HG02885 (cell line): ENCODE measurements at regions not wholly inside any gene's neighbourhood (a gene's known extent, or its start where the extent isn't known, plus 50 kb on each side); places are given as distances from the start of the nearest gene placed in this dataset.
"Not testable (repeated sequence)": the region's sequence is repeated elsewhere in the genome, so short reads cannot be mapped to it uniquely, and the experiment has no call there.

ENCODE experiments used
- ATAC-seq: cut with Tn5 transposase; IDR thresholded peaks from one replicate; pipeline ENCODE4 v1.9.1; 2021; ENCODE audit warnings: mild to moderate bottlenecking; ENCODE audit not compliant: unreplicated experiment, poor library complexity

GRCh38 chr1:83180621-83181020 is 818.3 kb downstream of the TTLL7 start:
- ATAC-seq, result not testable (repeated sequence)

DNA sequence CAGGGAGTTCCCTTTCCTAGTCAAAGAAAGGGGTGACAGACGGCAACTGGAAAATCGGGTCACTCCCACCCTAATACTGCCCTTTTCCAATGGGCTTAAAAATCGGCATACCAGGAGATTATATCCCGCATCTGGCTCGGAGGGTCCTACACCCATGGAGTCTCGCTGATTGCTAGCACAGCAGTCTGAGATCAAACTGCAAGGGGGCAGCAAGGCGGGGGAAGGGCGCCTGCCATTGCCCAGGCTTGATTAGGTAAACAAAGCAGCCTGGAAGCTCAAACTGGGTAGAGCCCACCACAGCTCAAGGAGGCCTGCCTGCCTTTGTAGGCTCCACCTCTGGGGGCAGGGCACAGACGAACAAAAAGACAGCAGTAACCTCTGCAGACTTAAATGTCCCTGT is 831.3 kb downstream of the TTLL7 start:
- ATAC-seq, result not testable (repeated sequence)

DNA sequence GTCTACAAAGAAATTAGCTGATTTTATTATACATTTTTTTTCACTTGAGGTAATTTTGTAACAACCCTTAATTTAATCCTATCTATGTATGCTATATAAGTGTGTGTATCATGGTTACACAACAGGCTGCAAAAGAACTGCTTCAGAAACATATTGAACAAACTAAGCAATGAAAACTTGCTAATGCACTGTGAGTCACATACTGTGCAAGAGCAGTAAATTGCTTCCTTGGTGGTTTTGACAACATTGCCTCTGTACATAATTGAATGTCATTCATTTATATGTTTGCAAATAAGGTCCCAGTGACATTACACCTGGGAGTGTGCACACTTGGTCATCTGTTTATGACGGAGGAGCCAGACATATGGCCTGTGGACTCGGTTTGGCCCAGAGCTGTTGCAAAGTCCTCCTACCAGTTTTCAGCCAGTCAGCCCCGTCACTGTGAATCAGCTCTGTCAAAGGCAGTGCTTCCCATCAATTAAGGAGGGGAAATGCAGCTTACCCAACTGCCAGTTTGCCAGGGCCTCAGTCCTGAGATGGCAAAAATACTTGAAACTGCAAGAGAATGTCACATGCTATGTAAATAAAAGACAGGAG is 835.0 kb downstream of the TTLL7 start:
- not testable (repeated sequence) for ATAC-seq

GRCh38 chr1:83158924-83159323 is 840.0 kb downstream of the TTLL7 start:
- not testable (repeated sequence) for ATAC-seq

- not testable (repeated sequence) for ATAC-seq
Measured at GRCh38 chr1:83154306-83154705, 844.6 kb downstream of the TTLL7 start.

- ATAC-seq, result not testable (repeated sequence)
Measured at GRCh38 chr1:83151167-83151898, 847.6 kb downstream of the TTLL7 start.

DNA sequence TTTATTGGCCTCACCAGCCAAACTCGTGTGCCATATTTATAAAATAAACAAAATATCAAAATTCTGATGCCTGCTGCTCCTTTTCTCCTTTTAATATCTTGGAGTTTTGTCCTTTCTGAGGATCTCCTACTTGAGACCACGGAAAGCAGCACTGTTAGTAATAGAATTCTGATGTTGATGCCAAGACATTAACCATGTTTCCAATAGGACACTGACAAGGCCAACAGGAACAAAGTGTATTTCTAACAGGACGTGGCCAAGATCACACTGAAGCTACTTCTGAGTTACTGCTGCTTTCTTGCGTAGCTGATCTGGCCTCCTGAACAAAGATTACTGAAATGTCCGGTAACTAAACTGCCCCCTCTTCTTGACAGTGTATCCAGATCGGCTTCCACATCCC is 848.5 kb downstream of the TTLL7 start:
- ATAC-seq, result not testable (repeated sequence)

DNA sequence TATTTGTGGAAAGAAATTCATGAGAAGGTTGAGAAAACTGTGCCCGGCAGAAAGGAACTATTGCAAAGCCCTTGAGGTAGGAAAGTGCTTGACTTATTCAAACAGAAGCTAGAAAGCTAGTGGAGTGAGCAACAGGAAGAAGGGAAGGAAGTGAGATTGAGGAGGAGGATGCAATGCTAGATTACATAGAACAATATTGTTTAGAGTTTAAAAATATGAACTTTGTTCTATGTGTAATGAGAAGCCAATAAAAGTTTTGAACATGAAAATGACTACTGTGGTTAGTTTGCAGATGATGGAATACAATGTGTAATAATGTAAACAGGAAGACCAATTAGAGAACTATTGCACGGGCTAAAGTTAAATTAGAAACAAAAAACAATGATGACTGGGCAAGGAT is 853.1 kb downstream of the TTLL7 start:
- peak; percentile 60 for ATAC-seq

- ATAC-seq, result not testable (repeated sequence)
Measured at GRCh38 chr1:83142802-83143201, 856.1 kb downstream of the TTLL7 start.

- not testable (repeated sequence) for ATAC-seq
Measured at GRCh38 chr1:83135524-83136157, 863.3 kb downstream of the TTLL7 start.

DNA sequence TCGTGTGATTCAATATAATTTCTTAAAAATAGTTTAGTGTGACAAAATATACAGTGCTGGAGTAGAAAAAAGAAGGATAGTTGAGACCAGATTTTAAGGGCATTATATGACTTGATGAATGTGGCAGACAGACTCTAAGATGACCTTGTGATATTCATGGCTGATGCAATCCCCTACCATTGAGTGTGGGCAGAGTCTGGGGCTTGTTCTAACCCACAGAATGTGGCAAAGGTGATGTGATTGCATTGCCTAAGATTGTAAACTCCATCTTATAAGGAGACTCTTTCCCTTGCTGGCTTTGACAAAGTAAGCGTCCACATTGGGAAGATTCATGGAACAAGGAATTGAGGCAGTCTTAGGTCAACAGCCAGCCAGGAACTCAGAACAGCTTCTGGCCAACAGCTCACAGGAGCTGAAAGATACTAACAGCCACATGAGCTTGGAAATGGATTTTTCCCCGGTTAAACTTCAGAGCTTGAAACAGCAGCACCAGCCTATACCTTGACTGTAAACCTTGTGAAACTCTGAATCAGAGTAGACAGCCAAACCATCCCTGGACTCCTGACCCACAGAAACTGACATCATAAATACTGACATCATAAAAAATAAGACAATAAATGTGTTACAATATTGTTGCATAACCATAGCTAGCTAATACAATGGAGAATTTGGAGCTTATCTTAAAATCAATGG is 864.5 kb downstream of the TTLL7 start:
- not testable (repeated sequence) for ATAC-seq

- peak; percentile 13 for ATAC-seq
Measured at GRCh38 chr1:83131692-83131955, 867.3 kb downstream of the TTLL7 start.

DNA sequence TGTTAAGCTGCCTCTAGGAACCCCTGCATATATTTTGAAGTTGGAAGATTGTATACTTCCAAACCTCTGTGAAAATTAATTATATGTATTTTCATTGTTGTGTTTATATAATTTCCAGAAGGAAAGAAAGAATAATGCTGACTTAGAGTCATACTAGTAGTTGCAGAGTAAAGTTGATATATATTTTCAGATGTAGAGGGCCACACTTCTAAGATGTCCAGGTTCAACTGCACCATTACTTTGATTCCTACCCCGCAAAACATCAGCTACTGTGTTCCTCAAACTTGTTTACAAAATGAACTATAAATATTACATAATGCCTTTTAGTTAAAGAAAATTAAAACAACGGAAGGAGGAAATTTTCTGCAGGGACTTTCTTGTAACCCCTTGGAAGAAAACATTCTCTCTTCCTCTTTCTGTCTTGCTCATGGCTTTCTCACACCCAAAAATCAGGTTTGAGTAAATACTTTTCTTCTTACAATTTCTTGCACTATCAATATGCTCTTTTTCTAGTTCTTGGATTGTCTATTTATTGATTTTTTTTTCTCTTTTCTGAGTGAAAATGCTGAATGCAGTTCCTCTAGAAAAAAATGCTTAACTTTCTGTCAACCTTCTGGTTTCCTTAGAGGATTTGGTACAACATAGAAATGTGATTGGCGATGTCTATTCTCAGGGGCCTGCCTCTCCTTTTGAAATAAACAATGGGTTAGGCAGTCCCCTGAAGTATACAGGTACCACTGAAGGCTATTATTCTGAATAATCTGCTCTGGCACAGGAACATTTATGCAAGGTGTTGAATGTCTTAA is 867.8 kb downstream of the TTLL7 start:
- ATAC-seq, result peak; percentile 57

GRCh38 chr1:83129107-83129506 is 869.8 kb downstream of the TTLL7 start:
- ATAC-seq, result no peak

DNA sequence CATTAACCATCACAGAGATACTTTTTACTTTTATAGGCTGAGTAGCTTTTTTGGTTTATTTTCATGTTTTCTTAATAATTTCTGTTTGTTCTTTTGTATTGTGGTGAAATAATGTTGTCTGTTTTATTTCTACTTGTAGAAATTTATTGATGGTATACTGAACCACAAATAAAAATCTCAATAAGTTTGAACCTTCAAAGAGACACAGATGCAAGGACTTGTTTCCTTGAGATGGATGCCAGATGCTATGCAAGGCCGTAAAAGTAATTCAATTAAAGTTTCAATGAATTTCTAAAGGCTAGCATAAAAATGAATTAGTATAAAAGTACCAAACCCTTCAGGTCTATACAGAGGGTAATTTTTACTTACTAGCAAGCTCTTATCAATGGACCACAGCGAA is 873.5 kb downstream of the TTLL7 start:
- no peak for ATAC-seq

DNA sequence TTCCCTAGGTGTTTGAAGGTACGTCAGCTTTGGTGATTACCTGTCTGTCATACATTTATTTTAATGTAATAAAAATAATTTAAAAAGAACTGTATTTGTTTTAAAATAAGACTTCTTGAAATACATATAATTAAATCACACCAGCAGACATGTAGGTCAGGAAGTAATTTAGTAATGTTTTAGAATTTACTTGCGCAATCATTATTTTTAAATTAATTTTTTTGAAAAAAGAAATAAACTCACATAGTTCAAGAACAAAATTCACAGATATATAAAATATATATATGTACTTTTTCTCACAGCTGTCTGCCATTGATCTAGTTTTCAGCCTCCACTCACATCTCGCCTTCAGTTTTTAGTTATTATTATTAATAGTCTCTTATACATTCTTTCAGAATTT is 875.9 kb downstream of the TTLL7 start:
- no peak for ATAC-seq

- no peak for ATAC-seq
Measured at GRCh38 chr1:83118472-83118871, 880.5 kb downstream of the TTLL7 start.

- ATAC-seq, result not testable (repeated sequence)
Measured at GRCh38 chr1:83117030-83117429, 881.9 kb downstream of the TTLL7 start.

DNA sequence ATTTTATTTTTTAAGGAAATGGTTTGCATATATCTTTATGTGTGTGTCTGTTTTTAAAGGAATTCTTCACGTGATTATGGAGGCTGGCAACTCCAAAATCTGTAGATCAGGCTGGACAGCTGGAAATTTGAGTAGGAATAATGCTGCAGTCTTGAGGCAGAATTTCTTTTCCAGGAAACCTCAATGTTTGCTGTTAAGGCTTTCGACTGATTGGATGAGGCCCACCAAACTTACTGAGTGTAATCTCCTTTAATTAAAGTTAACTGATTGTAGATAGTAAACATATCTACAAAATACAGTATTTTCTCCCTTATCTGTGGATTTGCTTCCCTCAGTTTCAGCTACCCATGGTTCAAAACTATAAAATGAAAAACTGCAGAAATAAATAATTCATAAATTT is 883.1 kb downstream of the TTLL7 start:
- no peak for ATAC-seq

DNA sequence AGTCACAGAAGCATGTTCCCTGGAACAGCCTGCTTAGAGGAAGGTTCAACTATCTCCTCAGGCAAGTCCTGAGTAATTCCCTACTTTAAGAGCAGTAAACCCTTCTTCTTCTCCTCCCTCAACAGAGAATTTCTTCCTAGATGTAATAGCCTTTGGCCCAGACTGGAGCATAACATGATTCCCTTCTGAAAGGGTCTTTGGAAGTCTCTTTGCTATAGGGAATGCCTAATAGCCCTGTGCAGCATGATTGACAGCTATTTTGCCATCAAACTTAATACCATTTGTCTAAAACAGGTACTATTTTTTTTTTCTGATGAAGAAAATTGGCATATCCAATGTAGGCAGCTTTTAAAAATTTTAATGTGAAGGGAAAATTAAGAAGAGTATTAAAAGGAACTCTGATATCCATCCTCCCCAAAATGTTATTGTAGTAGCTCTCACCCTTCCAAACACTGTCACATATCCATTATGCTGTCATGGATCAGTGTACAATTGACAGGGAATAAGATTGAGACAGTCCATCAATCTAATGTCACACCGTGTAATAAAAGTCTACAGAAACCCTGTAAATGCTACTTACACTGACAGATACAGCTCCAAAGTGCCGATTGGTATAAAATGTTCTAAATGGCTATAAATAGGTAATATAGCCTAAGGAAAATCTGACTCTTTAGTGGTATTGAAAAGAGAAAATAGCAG is 884.6 kb downstream of the TTLL7 start:
- no peak for ATAC-seq
